Tibial artery (tissue), 4 donors: ENCODE measurements at regions not wholly inside any gene's neighbourhood (a gene's known extent, or its start where the extent isn't known, plus 50 kb on each side); places are given as distances from the start of the nearest gene placed in this dataset.

Source experiments
- DNase-seq, 2 donors: peaks; one replicate each; pipeline ENCODE4 v3.0.0-alpha.2; 2019
- H3K27ac ChIP-seq, 2 donors: fragments of 200-600 bp; sonication (generic) in 1 of 2; 1 replicate in 1 of 2; 2 replicates in 1 of 2; pipeline ENCODE4 v1.5.1; 2018 to 2019; ENCODE audit warnings: mild to moderate bottlenecking in 1 of 2
- H3K27me3 ChIP-seq, 2 donors: fragments of 200-600 bp; sonication (generic) in 1 of 2; one replicate each; pipeline versions ENCODE4 v1.5.1 to v1.6.0; 2016 to 2019
- H3K36me3 ChIP-seq, 3 donors: fragments of 200-600 bp; sonication (generic) in 2 of 3; one replicate each; pipeline ENCODE4 v1.5.1; 2016 to 2019; ENCODE audit warnings: mild to moderate bottlenecking in 2 of 3
- H3K4me1 ChIP-seq, 4 donors: fragments of 200-600 bp; sonication (generic) in 2 of 4; 1 replicate in 3 of 4; 2 replicates in 1 of 4; pipeline ENCODE4 v1.5.1; 2016 to 2019
- H3K4me3 ChIP-seq, 2 donors: fragments of 200-600 bp; sonication (generic) in 1 of 2; 1 replicate in 1 of 2; 2 replicates in 1 of 2; pipeline ENCODE4 v1.5.1; 2018 to 2019; ENCODE audit warnings: mild to moderate bottlenecking in 2 of 2
- H3K9me3 ChIP-seq, 3 donors: fragments of 200-600 bp; sonication (generic) in 1 of 3; one replicate each; pipeline ENCODE4 v1.5.1; 2016 to 2019
- CTCF ChIP-seq, 2 experiments: fragments of 200-600 bp in 1 of 2; fragments of 450-650 bp in 1 of 2; IDR thresholded peaks; one replicate each; pipeline ENCODE4 v1.5.1; 2017 to 2019; ENCODE audit warnings: antibody characterized with exemption in 2 of 2, mild to moderate bottlenecking in 1 of 2, moderate library complexity in 1 of 2
- intact Hi-C: fragments of 100-400 bp; cut with DNase I; formaldehyde crosslinking; loops from one replicate; pipeline ENCODE4 v1.15.0; 2023; ENCODE audit warnings: low total_unique reads

DNA sequence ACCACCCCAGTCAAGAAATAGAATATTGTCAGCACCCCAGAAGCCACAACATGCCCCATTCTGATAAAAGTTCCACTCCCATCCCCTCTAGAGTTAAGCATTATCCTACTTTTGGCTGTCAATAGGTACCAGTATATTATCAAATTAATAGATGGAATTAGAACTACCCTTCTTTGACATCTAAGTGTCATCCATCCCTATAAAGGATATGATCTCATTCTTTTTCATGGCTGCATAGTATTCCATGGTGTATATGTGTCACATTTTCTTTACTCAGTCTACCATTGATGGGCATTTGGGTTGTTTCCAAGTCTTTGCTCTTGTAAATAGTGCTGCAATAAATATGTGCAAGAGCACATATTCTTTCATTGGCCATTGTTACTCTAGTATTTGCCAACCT, 246.2 kb downstream of the SEC23A start:
- intact Hi-C loops: no loop called here
- no peaks in the 10 kb centered on the region for H3K9me3 ChIP-seq
- H3K4me1 ChIP-seq: no peaks in the 10 kb centered on the region
- no peak overlapping the region for H3K4me3 ChIP-seq
- H3K27ac ChIP-seq: no peak overlapping the region
- no peak for TF ChIP-seq CTCF (IDR thresholded peaks at IDR 0.05)
- H3K27me3 ChIP-seq: no peaks in the 10 kb centered on the region
- DNase-seq: no peak
- no peaks in the 10 kb centered on the region for H3K36me3 ChIP-seq

GRCh38 chr14:38855513-38855912, 247.5 kb downstream of the SEC23A start:
- no peak for DNase-seq
- Histone ChIP-seq H3K27ac (no peak overlapping the region), H3K27me3 (no peaks in the 10 kb centered on the region), H3K9me3 (no peaks in the 10 kb centered on the region), H3K36me3 (no peaks in the 10 kb centered on the region), H3K4me1 (no peaks in the 10 kb centered on the region), H3K4me3 (no peak overlapping the region)
- intact Hi-C loops: no loop called here
- TF ChIP-seq CTCF (IDR thresholded peaks at IDR 0.05): no peak

DNA sequence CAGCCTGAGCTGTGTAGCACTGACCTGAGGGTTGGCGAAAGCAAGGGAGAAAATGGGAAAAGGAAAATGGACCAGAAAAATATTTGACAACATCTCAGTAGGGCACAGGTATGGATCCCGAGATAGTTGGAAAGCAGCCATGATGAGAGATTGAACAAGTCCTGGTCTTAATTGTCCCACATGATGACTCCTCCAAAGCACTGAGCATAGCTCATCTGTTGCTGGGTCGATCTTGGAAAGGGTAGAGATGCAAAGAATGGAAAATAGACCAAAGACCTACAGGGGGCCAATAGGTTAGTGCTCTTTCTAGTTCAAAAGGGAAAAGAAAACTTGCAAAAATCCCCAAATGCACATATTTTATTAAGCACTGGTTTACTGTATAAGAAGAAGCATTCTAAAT, 251.9 kb downstream of the SEC23A start:
- H3K27me3 ChIP-seq: no peaks in the 10 kb centered on the region

DNA sequence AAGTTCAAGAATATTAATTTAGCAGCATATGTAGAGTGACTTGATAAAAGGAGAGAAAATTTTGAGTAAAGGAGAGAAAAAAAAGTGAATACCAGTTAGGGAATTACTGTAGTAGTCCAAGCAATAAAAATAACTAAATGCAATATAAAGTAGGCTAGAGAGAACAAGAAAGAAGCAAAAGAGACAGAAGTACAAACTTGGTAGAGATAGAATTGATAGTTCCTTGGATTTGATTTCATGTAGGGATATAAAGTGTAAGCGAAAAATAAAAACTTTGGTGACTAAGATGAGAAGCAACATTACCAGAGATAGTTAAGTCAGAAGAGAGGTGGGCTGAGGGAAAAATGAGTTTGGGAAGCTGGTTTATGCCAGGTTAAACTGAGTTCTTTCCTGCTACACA, 252.4 kb downstream of the SEC23A start:
- Histone ChIP-seq H3K9me3 (no peaks in the 10 kb centered on the region), H3K4me1 (no peaks in the 10 kb centered on the region), H3K27me3 (no peaks in the 10 kb centered on the region), H3K4me3 (no peak overlapping the region), H3K27ac (no peak overlapping the region), H3K36me3 (no peaks in the 10 kb centered on the region)
- intact Hi-C loops: no loop called here
- no peak for TF ChIP-seq CTCF (IDR thresholded peaks at IDR 0.05)
- no peak for DNase-seq

More for the DNA sequence above, 251.9 kb downstream of the SEC23A start:
- Histone ChIP-seq H3K27ac (no peak overlapping the region), H3K9me3 (no peaks in the 10 kb centered on the region), H3K4me3 (no peak overlapping the region), H3K4me1 (no peaks in the 10 kb centered on the region), H3K36me3 (no peaks in the 10 kb centered on the region)
- no peak for TF ChIP-seq CTCF (IDR thresholded peaks at IDR 0.05)
- DNase-seq: no peak
- intact Hi-C loops: no loop called here

DNA sequence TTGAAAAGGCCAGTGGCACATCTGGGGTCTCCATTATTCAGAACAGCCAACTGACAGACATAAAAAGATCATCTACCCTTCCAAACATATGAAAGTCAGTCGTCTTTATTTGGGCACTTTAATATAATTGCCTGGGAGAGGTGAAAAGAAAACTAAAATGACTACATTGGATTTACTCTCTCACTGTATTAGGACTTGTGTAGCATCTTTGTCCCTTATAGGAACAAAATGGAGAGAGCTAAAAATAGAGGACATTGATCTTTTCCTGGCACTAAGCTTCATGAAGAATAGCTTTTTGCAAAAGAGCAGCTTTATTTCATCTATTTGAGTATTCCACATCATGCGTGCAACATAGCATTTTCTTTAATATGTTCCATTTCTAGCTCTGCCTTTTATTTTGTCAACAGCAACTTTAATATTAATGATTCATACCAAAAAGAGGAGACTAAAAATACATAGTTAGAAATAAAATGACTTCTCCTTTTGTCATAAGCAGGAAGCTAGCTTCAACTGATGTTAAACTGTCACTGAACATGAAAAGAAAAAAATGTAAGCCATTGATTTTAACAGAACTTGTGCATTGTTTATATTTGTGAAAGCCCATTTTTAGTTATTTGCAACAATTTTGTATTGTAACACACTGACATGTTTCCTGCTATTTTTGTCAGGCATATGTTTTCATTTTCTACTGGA, 254.6 kb downstream of the SEC23A start:
- intact Hi-C loops: no loop called here
- H3K27me3 ChIP-seq: no peaks in the 10 kb centered on the region
- H3K27ac ChIP-seq: no peak overlapping the region
- H3K36me3 ChIP-seq: no peaks in the 10 kb centered on the region
- no peaks in the 10 kb centered on the region for H3K9me3 ChIP-seq
- no peak overlapping the region for H3K4me3 ChIP-seq
- TF ChIP-seq CTCF (IDR thresholded peaks at IDR 0.05): no peak
- no peak for DNase-seq
- H3K4me1 ChIP-seq: no peaks in the 10 kb centered on the region

GRCh38 chr14:38847161-38847560, 255.9 kb downstream of the SEC23A start:
- no peak for TF ChIP-seq CTCF (IDR thresholded peaks at IDR 0.05)
- intact Hi-C loops: no loop called here
- H3K9me3 ChIP-seq: no peaks in the 10 kb centered on the region
- H3K27me3 ChIP-seq: no peaks in the 10 kb centered on the region
- no peaks in the 10 kb centered on the region for H3K36me3 ChIP-seq
- H3K27ac ChIP-seq: no peak overlapping the region
- DNase-seq: no peak
- no peaks in the 10 kb centered on the region for H3K4me1 ChIP-seq
- H3K4me3 ChIP-seq: no peak overlapping the region
